ENCODE measurements at regions not wholly inside any gene's neighbourhood (a gene's known extent, or its start where the extent isn't known, plus 50 kb on each side); places are given as distances from the start of the nearest gene placed in this dataset.

GRCh38 chr5:9721161-9721560 lies 91.0 kb upstream of the TAS2R1 start:
- TF ChIP-seq EZH2phosphoT487 (IDR thresholded peaks at IDR 0.05; ENCODE audit: borderline replicate concordance) (no peak), EZH2 (IDR thresholded peaks at IDR 0.05) (no peak), POLR2A (IDR thresholded peaks at IDR 0.05; ENCODE audit: borderline replicate concordance, extremely low read depth, insufficient read depth, insufficient read length) (no peak), CTCF (IDR thresholded peaks at IDR 0.05 in 2 of 3, conservative IDR thresholded peaks at IDR 0.05 in 1 of 3; ENCODE audit: borderline replicate concordance in 1 of 3, insufficient read depth in 1 of 3, low read depth in 2 of 3, low read length in 2 of 3) (no peak), ZFX (IDR thresholded peaks at IDR 0.05) (no peak), ZBTB33 (IDR thresholded peaks at IDR 0.05; ENCODE audit: extremely low read depth, insufficient replicate concordance, low read length) (no peak), POLR2AphosphoS5 (IDR thresholded peaks at IDR 0.05; ENCODE audit: low read depth, low read length) (no peak), SP1 (IDR thresholded peaks at IDR 0.05; ENCODE audit: low read depth) (no peak), EGR1 (IDR thresholded peaks at IDR 0.05; ENCODE audit: low read depth) (no peak), CEBPB (IDR thresholded peaks at IDR 0.05; ENCODE audit: low read depth) (no peak)
